GM12874 (cell line): ENCODE measurements at regions not wholly inside any gene's neighbourhood (a gene's known extent, or its start where the extent isn't known, plus 50 kb on each side); places are given as distances from the start of the nearest gene placed in this dataset.

Experiments
- TF ChIP-seq, protein P1 (sequence below): IDR thresholded peaks from 2 replicates; pipeline ENCODE4 v1.5.1; 2011; ENCODE audit warnings: low read depth, mild to moderate bottlenecking, control low read depth, low read length, moderate library complexity; ENCODE audit not compliant: insufficient read depth

DNA sequence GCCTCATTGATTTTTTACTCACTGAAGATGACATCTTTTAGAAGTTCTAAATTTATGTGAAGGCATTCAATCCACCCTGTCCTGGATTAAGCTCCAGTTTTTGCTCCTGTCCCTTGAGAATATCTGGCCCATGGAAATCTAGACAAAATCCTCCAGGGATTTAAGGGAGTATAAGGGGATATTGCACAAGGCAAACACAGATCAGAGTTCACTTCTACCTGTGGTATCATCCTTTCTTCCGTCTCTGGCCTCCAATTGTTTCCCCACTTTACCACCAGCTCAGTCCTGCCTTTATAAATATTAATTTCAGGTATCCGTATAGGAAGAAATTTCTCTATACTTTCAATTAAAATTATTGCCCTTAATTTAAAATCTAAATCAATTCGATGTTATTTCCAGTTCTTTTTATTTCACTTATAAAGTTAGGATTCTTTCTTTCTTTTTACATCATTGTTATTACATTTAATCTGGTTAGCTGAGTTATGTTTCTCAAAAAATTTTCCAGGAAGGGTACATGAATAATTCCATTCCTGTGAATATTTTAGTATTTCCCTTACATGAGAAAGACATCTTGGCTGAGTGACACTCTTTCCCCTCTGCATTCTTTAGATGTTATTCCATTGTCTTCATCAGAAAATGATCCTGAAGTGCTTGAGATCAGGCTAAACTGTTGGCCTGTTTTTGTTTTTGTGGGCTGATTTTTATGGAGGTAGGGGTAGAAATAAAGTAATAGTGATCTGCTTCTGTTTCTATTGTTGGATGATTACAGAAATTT lies 194.3 kb upstream of the MAP3K1 start:
- TF ChIP-seq, protein P1, sequence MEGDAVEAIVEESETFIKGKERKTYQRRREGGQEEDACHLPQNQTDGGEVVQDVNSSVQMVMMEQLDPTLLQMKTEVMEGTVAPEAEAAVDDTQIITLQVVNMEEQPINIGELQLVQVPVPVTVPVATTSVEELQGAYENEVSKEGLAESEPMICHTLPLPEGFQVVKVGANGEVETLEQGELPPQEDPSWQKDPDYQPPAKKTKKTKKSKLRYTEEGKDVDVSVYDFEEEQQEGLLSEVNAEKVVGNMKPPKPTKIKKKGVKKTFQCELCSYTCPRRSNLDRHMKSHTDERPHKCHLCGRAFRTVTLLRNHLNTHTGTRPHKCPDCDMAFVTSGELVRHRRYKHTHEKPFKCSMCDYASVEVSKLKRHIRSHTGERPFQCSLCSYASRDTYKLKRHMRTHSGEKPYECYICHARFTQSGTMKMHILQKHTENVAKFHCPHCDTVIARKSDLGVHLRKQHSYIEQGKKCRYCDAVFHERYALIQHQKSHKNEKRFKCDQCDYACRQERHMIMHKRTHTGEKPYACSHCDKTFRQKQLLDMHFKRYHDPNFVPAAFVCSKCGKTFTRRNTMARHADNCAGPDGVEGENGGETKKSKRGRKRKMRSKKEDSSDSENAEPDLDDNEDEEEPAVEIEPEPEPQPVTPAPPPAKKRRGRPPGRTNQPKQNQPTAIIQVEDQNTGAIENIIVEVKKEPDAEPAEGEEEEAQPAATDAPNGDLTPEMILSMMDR: no peak

DNA sequence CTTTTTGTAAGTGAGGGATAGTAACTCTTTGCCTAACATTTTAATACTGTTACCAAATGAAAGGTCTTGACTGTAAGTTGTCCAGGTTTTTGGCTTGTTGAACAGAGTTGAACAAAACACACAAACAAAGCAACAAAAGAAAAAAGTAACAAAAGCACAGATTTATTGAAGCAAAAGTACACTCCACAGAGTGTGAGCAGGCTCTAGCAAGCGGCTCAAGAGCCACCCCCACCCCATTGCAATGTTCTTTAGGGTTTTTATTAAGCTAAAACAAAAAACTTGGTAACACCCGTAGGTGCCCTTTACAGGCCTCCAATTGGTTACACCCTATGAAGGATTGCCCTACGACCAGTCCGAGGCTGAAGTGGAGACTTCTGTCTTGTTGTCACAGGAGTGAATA lies 197.4 kb upstream of the MAP3K1 start:
- TF ChIP-seq, protein P1: no peak

DNA sequence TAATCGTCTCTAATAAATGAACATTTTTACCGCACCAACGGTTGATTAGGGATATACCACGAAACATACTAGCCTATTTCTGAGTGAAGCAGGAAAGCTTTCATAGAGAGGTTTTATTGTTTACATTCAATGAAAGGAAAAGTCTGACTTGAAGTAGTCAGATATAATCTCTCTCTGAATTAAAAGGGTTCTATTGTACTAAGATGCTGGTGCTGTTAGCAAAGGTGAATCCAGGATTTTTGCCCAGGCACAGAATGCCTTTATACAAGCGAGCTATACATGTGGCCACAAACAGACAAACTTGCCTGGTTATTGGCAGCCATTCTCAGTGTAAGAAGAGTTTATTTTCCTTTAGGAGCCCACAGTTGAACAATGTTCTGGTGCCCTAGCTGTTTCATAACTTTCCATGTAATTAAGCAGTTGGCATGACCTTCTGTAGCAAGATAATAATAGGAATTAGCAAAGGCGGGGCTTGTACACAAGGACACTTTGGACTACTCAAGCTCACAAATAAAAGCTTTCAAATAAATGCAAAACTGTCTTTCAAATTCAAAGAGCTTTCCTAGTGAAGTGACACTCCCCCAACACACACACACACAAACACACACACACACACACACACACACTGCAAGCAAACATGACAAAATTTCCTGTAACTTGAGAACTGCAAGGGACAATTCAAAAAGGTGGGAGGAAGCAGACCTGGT lies 198.7 kb upstream of the MAP3K1 start:
- TF ChIP-seq, protein P1: no peak

DNA sequence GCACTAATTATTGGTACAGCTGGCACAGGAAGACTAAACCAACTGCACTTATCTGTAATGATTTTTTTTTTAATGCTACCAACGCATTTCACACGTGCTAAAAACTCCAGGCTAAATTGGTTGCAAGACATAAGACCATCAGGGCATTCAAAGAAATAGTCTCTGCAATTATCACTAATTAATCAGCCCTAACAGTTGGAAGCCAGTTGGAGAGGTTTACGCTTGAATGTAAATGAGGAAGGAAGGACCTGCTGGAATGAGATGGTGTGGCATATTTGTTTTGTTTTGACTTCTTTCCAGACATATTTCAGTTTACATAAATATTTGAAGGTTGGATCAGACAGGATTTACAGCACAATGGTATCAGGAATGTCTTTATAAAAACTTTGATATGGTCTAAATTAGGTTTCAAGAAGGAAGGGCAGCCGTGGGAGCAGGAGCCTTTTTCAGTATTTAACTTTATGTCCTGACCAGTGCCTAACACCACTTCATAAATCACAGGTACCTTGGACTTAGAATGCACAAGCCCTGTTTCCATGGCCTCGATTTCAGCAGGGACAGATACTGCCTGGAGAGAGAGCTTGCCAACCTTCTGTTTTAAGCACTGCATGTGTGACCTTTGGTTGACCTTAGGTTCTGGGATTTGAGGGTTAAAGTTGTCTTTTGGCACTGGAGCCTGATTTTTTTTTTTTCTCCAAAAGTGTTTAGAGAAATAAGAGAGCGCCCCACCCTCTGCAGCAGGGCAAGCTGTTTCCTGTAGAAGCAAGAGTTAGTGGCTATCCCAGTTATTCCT lies 199.8 kb upstream of the MAP3K1 start:
- TF ChIP-seq, protein P1: no peak

DNA sequence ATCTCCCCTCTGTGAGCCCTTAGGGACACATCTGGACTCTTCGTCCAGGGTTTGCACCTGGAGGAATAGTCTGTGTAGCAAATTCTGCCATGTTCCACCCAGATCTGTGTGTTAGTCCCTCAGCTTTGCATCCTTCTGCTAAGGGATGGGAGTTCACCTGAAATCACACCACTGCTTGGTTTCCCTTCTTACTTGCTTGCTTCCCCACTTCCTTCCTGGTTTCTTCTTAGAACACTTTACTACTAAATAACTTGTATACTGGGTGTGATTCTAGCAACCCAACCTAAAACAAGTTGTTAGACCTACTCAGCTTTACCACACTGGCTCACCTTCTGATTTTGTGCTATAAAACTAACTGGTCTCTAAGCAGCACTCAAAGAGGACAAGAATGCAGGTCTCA lies 202.6 kb upstream of the MAP3K1 start:
- TF ChIP-seq, protein P1: no peak

GRCh38 chr5:56612353-56612752 lies 203.0 kb upstream of the MAP3K1 start:
- TF ChIP-seq, protein P1: no peak

DNA sequence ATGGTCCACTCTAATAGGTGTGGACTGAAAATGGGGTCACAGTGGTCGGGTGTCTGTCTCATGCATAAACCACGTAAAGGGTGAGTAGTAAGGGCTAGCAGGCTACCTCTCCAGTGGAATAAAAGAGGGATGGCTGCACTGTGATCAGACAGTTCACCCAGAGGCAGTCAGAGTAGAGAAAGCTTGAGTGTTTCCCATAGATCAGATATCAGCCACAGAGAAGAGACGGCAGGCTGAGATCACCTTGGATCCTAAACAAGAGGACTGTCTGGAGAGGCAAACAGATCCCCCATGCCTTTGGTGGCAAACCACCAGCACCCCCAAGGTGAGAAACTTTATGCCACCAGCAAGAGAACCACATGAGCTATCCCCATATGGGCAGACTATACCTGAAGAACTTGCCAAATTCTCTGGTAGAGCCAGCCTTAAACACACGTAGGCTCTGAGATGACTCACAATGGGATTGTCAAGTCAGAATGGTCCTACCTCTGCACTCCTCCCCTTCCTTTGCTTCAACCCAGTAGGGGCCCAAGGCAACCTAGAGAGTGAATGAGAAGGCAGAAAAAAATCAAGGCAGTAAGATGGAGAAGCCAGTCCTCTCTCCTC lies 205.2 kb upstream of the MAP3K1 start:
- TF ChIP-seq, protein P1: no peak
